HG03565 (cell line): ENCODE measurements at regions not wholly inside any gene's neighbourhood (a gene's known extent, or its start where the extent isn't known, plus 50 kb on each side); places are given as distances from the start of the nearest gene placed in this dataset.

ENCODE experiments used
- ATAC-seq: cut with Tn5 transposase; IDR thresholded peaks from one replicate; pipeline ENCODE4 v1.9.1; 2021; ENCODE audit warnings: mild to moderate bottlenecking, moderate library complexity; ENCODE audit not compliant: unreplicated experiment

- no peak for ATAC-seq
Measured at GRCh38 chr18:10402871-10403559, 51.4 kb upstream of the APCDD1 start.

- no peak for ATAC-seq
Measured at GRCh38 chr18:10403708-10404107, 50.7 kb upstream of the APCDD1 start.

GRCh38 chr18:10404168-10404567, 50.3 kb upstream of the APCDD1 start:
- no peak for ATAC-seq
